GM18502 (cell line): ENCODE measurements at regions not wholly inside any gene's neighbourhood (a gene's known extent, or its start where the extent isn't known, plus 50 kb on each side); places are given as distances from the start of the nearest gene placed in this dataset.
"Not testable (repeated sequence)": the region's sequence is repeated elsewhere in the genome, so short reads cannot be mapped to it uniquely, and the experiment has no call there.

ENCODE experiments used
- ATAC-seq: cut with Tn5 transposase; IDR thresholded peaks from one replicate; pipeline ENCODE4 v1.9.1; 2021; ENCODE audit warnings: mild to moderate bottlenecking; ENCODE audit not compliant: unreplicated experiment, poor library complexity

GRCh38 chr4:42282081-42282901 lies 115.0 kb upstream of the SHISA3 start:
- ATAC-seq = peak; percentile 78

GRCh38 chr4:42284030-42284429 lies 113.3 kb upstream of the SHISA3 start:
- no peak for ATAC-seq

- ATAC-seq = not testable (repeated sequence)
These were observed 108.4 kb upstream of the SHISA3 start for GRCh38 chr4:42288876-42289275.

- ATAC-seq = not testable (repeated sequence)
These were observed 105.1 kb upstream of the SHISA3 start for GRCh38 chr4:42292192-42292591.

- ATAC-seq = no peak
These were observed 103.1 kb upstream of the SHISA3 start for GRCh38 chr4:42293967-42294813.

- peak; percentile 59 for ATAC-seq
These were observed 101.1 kb upstream of the SHISA3 start for GRCh38 chr4:42296196-42296595.

GRCh38 chr4:42302348-42302747 lies 94.9 kb upstream of the SHISA3 start:
- ATAC-seq = peak; percentile 57

GRCh38 chr4:42306221-42307109 lies 90.8 kb upstream of the SHISA3 start:
- no peak for ATAC-seq

- no peak for ATAC-seq
These were observed 89.0 kb upstream of the SHISA3 start for GRCh38 chr4:42308247-42308646.

- no peak for ATAC-seq
These were observed 87.7 kb upstream of the SHISA3 start for GRCh38 chr4:42309361-42310260.

- no peak for ATAC-seq
These were observed 86.9 kb upstream of the SHISA3 start for GRCh38 chr4:42310358-42310757.

- ATAC-seq = no peak
These were observed 86.5 kb upstream of the SHISA3 start for GRCh38 chr4:42310806-42311205.

GRCh38 chr4:42311591-42311990 lies 85.7 kb upstream of the SHISA3 start:
- ATAC-seq = no peak

GRCh38 chr4:42313420-42313819 lies 83.9 kb upstream of the SHISA3 start:
- not testable (repeated sequence) for ATAC-seq

- no peak for ATAC-seq
These were observed 83.4 kb upstream of the SHISA3 start for GRCh38 chr4:42313872-42314271.

- ATAC-seq = no peak
These were observed 82.1 kb upstream of the SHISA3 start for GRCh38 chr4:42315231-42315630.

GRCh38 chr4:42320822-42321388 lies 76.4 kb upstream of the SHISA3 start:
- peak; percentile 85 for ATAC-seq

GRCh38 chr4:42326040-42326439 lies 71.2 kb upstream of the SHISA3 start:
- no peak for ATAC-seq

GRCh38 chr4:42326524-42326923 lies 70.8 kb upstream of the SHISA3 start:
- no peak for ATAC-seq
